Inflammatory macrophage treated with lipopolysaccharide for 4 hours (primary cell): ENCODE measurements at regions not wholly inside any gene's neighbourhood (a gene's known extent, or its start where the extent isn't known, plus 50 kb on each side); places are given as distances from the start of the nearest gene placed in this dataset.
A peak's percentile ranks its signal among the peaks of the same experiment; 100 is the strongest.

Source experiments
- DNase-seq: peaks from one replicate; pipeline ENCODE4 v3.0.0-alpha.2; 2020

GRCh38 chr2:10239561-10239967 lies 63.1 kb upstream of the HPCAL1 start:
- no peak for DNase-seq

GRCh38 chr2:10240161-10240681 lies 62.5 kb upstream of the HPCAL1 start:
- DNase-seq, result no peak

- DNase-seq, result no peak
These were observed 61.6 kb upstream of the HPCAL1 start for GRCh38 chr2:10240911-10241610.

- DNase-seq, result peak; percentile 72
These were observed 60.9 kb upstream of the HPCAL1 start for GRCh38 chr2:10241641-10242430.

- no peak for DNase-seq
These were observed 60.3 kb upstream of the HPCAL1 start for GRCh38 chr2:10242451-10242850.

- no peak for DNase-seq
These were observed 59.4 kb upstream of the HPCAL1 start for GRCh38 chr2:10242998-10243925.

- no peak for DNase-seq
These were observed 58.8 kb upstream of the HPCAL1 start for GRCh38 chr2:10243926-10244270.

GRCh38 chr2:10245021-10245420 lies 57.7 kb upstream of the HPCAL1 start:
- DNase-seq, result no peak

- no peak for DNase-seq
These were observed 57.0 kb upstream of the HPCAL1 start for GRCh38 chr2:10245661-10246060.

GRCh38 chr2:10246370-10246769 lies 56.3 kb upstream of the HPCAL1 start:
- DNase-seq, result no peak

GRCh38 chr2:10246831-10247230 lies 55.9 kb upstream of the HPCAL1 start:
- no peak for DNase-seq

- no peak for DNase-seq
These were observed 52.9 kb upstream of the HPCAL1 start for GRCh38 chr2:10249798-10250197.

GRCh38 chr2:10252224-10252623 lies 50.5 kb upstream of the HPCAL1 start:
- DNase-seq, result no peak

- DNase-seq, result no peak
These were observed 50.0 kb upstream of the HPCAL1 start for GRCh38 chr2:10252661-10253060.
